DND-41 (cell line): ENCODE measurements at regions not wholly inside any gene's neighbourhood (a gene's known extent, or its start where the extent isn't known, plus 50 kb on each side); places are given as distances from the start of the nearest gene placed in this dataset.

ENCODE experiments used
- EZH2 ChIP-seq: IDR thresholded peaks from 3 replicates; pipeline ENCODE4 v1.6.1; 2012; ENCODE audit warnings: borderline replicate concordance, low read depth, mild to moderate bottlenecking, moderate library complexity, low read length, inconsistent platforms; ENCODE audit not compliant: severe bottlenecking
- TF ChIP-seq, protein P1 (sequence below): IDR thresholded peaks from 2 replicates; pipeline ENCODE4 v1.5.1; 2012; ENCODE audit warnings: borderline replicate concordance, low read length, moderate library complexity, mild to moderate bottlenecking; ENCODE audit not compliant: poor library complexity, severe bottlenecking; ENCODE audit errors: extremely low read depth

DNA sequence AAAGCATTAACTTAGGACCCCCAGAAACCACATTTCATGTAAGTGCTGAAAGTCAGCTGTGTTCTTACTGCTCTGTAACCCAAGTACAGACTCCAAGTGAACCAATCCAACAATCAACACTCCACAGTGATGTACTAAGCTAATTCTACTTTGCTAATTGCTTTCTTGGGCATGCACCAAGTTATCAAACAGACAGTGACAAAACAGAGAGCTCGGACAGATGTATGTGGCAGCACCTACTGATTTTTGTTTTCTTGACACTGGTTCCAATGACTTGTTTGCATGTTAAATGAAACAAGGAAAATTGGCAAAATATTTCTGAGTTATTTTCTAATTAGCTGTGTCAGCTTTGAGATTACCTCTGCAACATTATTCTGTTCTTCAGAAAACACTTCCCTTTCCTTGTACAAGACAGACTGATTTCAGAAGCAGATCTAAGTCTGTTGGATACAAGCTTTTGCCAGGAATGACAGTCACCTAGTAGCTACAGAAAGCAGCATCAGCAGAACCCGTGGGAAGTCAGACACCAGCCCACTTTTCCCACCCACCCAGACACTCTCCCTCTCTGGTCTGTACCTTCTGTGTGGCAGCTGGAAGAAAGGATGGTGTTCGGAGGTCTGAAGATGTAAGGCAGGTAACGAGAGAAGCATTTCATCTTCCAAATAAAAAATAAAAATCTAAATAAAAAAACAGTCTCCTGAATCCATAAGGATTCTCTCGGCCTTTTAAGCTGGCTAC, 176.7 kb upstream of the PPP2R2B start:
- TF ChIP-seq, protein P1, sequence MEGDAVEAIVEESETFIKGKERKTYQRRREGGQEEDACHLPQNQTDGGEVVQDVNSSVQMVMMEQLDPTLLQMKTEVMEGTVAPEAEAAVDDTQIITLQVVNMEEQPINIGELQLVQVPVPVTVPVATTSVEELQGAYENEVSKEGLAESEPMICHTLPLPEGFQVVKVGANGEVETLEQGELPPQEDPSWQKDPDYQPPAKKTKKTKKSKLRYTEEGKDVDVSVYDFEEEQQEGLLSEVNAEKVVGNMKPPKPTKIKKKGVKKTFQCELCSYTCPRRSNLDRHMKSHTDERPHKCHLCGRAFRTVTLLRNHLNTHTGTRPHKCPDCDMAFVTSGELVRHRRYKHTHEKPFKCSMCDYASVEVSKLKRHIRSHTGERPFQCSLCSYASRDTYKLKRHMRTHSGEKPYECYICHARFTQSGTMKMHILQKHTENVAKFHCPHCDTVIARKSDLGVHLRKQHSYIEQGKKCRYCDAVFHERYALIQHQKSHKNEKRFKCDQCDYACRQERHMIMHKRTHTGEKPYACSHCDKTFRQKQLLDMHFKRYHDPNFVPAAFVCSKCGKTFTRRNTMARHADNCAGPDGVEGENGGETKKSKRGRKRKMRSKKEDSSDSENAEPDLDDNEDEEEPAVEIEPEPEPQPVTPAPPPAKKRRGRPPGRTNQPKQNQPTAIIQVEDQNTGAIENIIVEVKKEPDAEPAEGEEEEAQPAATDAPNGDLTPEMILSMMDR: no peak
- TF ChIP-seq EZH2: no peak
